Fibroblast of skin of left biceps (primary cell): ENCODE measurements at regions not wholly inside any gene's neighbourhood (a gene's known extent, or its start where the extent isn't known, plus 50 kb on each side); places are given as distances from the start of the nearest gene placed in this dataset.
"Not testable (repeated sequence)": the region's sequence is repeated elsewhere in the genome, so short reads cannot be mapped to it uniquely, and the experiment has no call there.

Experiments used
- DNase-seq, 2 experiments: peaks; one replicate each; pipeline ENCODE4 v3.0.0-alpha.2; 2013; ENCODE audit warnings: low read depth in 2 of 2

GRCh38 chr5:51657340-51658240, 274.3 kb downstream of the ISL1 start:
- no peak for DNase-seq

GRCh38 chr5:51661646-51662265, 278.5 kb downstream of the ISL1 start:
- no peak for DNase-seq

- DNase-seq = no peak
Measured at GRCh38 chr5:51664491-51665250, 281.4 kb downstream of the ISL1 start.

GRCh38 chr5:51665251-51665593, 282.0 kb downstream of the ISL1 start:
- DNase-seq = no peak

- DNase-seq = no peak
Measured at GRCh38 chr5:51669095-51669494, 285.8 kb downstream of the ISL1 start.

- no peak for DNase-seq
Measured at GRCh38 chr5:51678330-51678729, 295.1 kb downstream of the ISL1 start.

GRCh38 chr5:51679286-51679685, 296.0 kb downstream of the ISL1 start:
- DNase-seq = no peak

- DNase-seq = no peak
Measured at GRCh38 chr5:51684794-51685355, 301.6 kb downstream of the ISL1 start.

- DNase-seq = no peak
Measured at GRCh38 chr5:51685419-51685818, 302.2 kb downstream of the ISL1 start.

- DNase-seq = no peak
Measured at GRCh38 chr5:51686622-51687021, 303.4 kb downstream of the ISL1 start.

GRCh38 chr5:51691538-51692079, 308.4 kb downstream of the ISL1 start:
- no peak for DNase-seq

- no peak for DNase-seq
Measured at GRCh38 chr5:51694826-51695225, 311.6 kb downstream of the ISL1 start.

GRCh38 chr5:51696122-51696521, 312.9 kb downstream of the ISL1 start:
- no peak for DNase-seq

- DNase-seq = not testable (repeated sequence)
Measured at GRCh38 chr5:51702046-51702445, 318.8 kb downstream of the ISL1 start.

- DNase-seq = no peak
Measured at GRCh38 chr5:51712201-51712600, 329.0 kb downstream of the ISL1 start.

- DNase-seq = not testable (repeated sequence)
Measured at GRCh38 chr5:51715445-51715844, 332.2 kb downstream of the ISL1 start.

- no peak for DNase-seq
Measured at GRCh38 chr5:51731421-51732029, 348.3 kb downstream of the ISL1 start.

GRCh38 chr5:51732304-51732703, 349.1 kb downstream of the ISL1 start:
- DNase-seq = no peak

- DNase-seq = no peak
Measured at GRCh38 chr5:51734677-51735076, 351.4 kb downstream of the ISL1 start.

- DNase-seq = no peak
Measured at GRCh38 chr5:51746023-51746422, 362.8 kb downstream of the ISL1 start.

GRCh38 chr5:51748647-51749046, 365.4 kb downstream of the ISL1 start:
- DNase-seq = no peak
